NCI-H128 (cell line): ENCODE measurements at regions not wholly inside any gene's neighbourhood (a gene's known extent, or its start where the extent isn't known, plus 50 kb on each side); places are given as distances from the start of the nearest gene placed in this dataset.

Experiments used
- DNase-seq: peaks from one replicate; lab custom pipeline; 2025; ENCODE audit not compliant: unreplicated experiment; lab: John Stamatoyannopoulos, UW

- no peak for DNase-seq
Measured at GRCh38 chr3:164186095-164186494, 892.2 kb downstream of the SI start.

GRCh38 chr3:164179110-164179774, 899.1 kb downstream of the SI start:
- DNase-seq: no peak

- DNase-seq: no peak
Measured at GRCh38 chr3:164174059-164174458, 904.2 kb downstream of the SI start.

DNA sequence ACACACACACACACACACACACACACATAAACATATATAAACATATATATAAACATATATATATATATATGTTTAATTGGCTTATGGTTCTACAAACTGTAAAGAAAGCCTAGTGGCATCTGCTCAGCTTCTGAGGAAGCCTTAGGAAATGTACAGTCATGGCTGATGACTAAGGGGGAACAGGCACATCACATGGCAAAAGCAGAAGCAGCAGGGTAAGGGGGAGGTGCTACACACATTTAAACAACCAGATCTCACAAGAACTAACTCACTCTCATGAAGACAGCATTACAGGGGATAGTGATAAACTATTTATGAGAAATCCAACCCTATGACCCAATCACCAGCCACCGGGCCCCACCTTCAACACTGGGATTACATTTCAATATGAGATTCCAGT, 922.9 kb downstream of the SI start:
- DNase-seq: no peak

GRCh38 chr3:164144824-164145223, 933.5 kb downstream of the SI start:
- no peak for DNase-seq

DNA sequence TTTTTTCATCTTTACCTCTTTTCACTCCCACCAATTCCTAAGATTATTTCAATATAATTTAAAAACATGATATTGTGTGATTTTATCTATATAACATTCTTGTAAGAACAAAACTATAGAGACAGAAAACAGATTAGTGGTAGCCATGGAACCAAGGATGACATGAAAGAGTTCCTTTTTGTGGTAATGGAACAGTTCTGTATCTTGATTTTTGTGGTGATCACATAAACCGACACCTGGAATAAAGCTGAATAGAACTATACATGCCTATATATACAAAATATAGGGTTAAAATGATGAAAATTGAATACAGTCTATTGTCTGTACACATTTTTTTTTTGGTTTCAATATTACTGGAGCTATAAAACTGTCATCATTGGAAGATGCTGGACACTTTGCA, 945.4 kb downstream of the SI start:
- no peak for DNase-seq

DNA sequence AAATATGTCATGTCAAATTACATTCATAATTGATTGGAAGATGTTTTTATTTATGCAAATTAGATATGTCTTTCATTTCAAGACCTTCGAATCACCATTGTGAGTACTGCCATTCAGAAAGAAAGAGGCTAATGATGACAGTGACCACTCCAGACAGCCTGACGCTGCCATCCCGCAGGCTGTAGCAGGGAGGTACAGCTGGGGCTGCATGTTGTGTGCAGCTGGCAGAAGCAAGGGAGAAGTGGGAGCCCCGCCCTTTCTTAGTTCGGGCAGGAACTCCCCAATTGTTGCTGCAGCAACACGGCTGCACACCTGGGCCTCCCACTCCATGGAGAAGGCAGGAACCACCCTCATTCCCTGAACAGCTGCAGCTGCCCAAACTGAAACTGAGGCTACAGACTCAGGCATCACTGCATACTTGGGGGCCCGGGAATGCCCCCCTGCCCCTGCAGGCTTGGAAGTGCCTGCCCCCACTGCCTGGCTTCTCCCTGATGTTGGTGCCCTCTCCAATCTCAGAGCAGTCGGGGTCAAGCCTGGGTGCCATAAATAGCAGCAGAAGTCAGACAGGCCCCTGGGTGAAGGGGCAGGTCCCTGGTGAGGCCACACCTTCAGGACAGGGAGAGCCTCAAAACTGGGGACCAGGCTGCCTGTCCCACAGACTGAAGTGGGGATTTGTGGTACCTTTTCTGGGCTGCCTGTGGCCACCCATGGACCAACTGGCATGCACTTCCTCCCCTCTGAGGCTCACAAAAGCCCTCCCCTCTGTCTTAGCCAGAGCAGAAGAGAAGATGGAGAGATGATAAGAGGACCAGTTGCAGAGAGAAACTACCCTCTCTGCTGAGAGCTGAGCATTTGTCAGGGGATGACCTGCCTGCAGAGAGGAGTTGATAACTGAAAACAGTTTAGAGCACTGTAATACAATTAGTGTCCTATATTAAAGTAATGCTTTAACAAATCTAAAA, 964.6 kb downstream of the SI start:
- DNase-seq: no peak

- no peak for DNase-seq
Measured at GRCh38 chr3:164096352-164096751, 981.9 kb downstream of the SI start.

GRCh38 chr3:164095949-164096348, 982.3 kb downstream of the SI start:
- DNase-seq: no peak

DNA sequence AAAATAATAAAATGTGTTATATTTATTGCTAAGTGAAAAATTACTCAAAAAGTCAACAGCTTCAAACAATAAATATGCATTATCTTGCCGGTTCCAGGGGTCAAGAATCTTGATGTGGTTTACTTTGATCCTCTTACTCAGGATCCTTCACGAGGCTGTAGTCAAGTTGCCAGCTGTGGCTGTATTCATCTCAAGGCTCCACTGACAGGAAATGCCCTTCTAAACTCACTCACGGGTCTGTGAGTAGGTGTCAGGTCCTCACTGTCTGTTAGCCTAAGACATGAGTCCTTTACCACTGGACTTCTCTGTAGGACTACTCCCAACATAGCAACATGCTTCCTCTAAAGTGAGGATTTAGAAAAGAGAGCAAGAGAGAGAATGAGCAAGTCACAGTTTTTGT, 983.0 kb downstream of the SI start:
- no peak for DNase-seq

DNA sequence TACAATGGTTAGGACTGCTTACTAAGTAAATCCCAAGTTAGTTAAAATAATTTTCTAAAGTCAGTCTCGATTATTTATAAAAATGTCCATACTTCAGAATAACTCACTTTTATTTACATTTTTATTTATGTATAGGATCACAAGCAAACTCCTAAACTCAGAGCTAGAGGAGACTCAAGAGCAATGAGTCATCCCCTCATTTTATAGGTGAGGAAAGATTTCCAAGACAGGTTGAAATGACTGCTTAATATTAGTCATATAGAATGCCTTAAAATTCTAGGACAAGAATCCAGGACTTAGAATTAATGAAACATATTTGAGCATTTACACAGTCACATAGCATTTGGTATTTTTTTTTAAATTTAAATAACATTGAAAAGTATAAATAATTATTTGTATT, 983.8 kb downstream of the SI start:
- DNase-seq: no peak

DNA sequence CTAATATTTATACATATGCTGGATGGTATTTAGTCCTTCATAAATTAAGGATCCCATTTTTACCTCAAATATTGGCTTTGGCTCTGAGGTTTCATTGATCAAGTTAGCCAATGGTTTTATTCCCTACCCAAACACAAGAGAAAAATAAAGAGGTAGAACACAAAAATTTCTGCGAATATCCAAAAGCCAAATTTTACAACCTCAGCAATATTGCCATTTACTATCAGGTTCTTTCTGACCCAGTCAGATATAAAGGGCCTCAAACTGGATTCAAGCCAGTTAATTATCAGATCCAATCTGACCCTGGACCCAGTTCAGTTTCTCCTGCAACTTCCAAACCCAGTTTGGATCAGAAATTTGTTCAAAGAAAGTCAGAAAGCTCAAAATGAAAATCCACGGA, 998.1 kb downstream of the SI start:
- no peak for DNase-seq

DNA sequence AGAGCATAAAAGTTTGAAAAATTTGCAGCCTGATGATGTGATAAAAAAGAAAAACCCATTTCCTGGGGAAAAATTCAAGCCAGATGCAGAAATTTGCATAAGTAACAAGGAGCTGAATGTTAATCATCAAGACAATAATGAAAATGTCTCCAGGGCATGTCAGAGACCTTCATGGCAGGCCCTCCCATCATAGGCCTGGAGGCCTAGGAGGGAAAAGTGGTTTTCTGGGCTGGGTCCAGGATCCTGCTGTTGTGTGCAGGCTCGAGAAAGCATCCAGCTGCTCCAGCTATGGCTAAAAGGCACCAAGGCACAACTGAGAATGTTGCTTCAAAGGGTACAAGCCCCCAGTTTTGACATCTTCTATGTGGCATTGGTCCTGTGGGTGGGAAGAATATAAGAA, 1014.0 kb downstream of the SI start:
- no peak for DNase-seq

GRCh38 chr3:164060923-164061322, 1017.4 kb downstream of the SI start:
- DNase-seq: no peak

DNA sequence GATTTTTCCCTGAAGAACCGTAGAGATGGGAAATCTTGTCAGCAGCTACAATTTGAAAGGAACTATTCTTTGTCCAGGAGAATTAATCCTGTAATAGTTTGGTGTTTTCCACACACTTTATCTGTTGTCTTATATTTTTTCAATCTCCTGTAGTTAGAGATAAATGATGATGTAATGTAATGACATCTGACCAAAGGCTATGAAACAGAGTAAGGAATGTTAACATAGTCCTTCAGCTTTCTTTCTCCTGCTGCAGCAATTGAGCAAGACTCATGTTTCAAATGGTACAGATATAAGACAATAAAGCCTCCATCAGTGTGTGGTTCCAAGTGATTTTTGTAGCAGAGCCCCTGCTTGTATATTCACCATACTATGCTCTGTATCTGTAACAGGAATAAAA, 1028.4 kb downstream of the SI start:
- DNase-seq: no peak

GRCh38 chr3:164048451-164048850, 1029.8 kb downstream of the SI start:
- no peak for DNase-seq

DNA sequence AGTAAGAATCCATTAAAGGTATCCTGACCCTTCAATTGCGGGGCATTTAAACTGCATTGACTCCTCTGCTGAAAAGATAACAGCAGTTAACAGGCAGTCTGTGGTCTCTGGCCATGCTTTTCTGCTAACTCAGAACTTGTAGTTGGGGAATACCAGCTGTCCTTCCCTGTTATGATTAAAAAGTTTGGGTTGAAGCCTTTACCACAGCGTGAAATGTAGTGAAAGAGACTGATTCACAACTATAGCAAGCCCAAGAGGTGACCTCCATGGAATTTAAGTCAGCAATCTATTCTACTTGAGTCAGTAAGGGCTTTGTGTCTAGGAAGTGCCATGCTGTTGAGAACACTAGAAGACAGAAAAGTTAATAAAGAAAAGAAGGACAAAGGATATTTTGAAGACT, 1037.3 kb downstream of the SI start:
- no peak for DNase-seq

DNA sequence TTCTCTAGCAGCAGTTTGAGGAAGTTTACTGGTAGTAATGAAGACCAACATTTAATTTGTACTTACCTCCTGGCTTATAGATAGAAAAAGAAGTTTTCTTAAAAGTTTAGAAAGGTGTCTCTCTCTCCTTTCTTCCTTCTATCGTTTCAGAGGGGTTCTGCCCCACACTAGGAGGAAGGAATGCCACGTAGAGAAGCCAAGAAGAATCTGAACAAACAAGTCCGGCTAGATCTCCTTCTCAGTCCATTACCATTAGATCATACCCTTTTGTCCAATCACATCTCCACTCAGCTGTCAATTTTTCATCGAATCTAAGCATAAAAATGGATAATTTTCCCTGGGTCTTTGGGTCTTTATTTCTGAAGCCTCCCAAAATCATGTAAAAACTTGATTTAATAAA, 1048.1 kb downstream of the SI start:
- no peak for DNase-seq

DNA sequence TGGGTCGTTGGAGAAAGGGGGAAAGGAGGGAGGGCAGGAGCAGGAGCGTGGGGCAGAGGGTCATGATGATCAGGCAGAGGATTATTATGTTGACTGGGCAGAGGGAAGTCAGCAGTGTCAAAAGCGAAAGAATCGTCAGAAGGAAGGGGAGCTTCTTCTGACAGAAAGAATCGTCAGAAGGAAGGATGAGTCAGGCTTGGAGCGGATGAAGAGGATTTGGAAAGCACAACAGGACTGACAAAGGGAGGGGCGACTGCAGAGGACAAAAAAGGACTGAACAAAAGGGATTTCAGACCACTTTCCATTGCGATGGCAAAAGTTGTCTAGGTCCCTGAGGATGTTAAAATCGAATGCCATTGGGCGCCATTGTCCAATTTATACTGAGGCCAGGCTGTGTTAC, 1053.5 kb downstream of the SI start:
- no peak for DNase-seq

- DNase-seq: no peak
Measured at GRCh38 chr3:164023480-164023879, 1054.8 kb downstream of the SI start.

GRCh38 chr3:164018500-164018899, 1059.8 kb downstream of the SI start:
- DNase-seq: no peak

DNA sequence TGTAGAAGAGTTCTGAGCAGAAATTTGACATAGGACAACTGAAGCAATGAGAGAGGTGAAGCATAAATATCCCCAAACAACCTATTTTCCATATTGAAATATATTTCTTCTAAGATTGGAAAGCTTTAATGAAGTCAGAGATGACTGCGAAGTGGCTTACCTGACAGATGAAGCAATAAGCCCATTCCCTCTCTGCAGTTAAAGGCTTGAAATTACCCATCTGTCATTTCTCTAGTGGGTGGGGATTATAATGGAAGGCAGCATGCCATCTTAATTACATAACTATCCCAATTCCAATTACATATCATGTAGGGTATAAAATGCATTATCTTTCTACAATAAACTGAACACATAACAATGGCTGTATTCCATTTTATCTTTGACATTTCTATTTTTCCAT, 1070.5 kb downstream of the SI start:
- DNase-seq: no peak

DNA sequence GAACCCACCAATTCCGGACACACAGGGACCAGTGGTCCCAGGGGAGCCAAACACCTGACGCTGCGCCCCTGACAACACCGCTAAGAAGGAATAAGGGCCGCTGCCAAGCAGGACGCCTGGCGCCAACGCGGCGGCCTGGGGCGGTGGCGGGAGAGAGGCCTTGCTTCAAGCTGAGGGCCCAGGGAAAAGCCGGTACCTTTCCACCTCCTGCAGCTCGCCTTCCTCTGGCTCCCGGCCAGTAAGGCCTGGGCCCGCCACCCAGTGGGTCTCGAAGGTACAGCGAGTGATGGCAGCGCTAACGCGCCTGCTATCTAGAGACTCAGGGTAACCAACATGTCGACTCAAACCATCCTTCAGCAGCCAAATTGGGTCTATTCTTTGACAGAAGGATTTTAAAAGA, 1074.1 kb downstream of the SI start:
- DNase-seq: no peak
